ENCODE measurements at regions not wholly inside any gene's neighbourhood (a gene's known extent, or its start where the extent isn't known, plus 50 kb on each side); places are given as distances from the start of the nearest gene placed in this dataset.

- Histone ChIP-seq H3K9me3 (ENCODE audit: control insufficient read depth in 4 of 4, low read length in 3 of 4) (no peaks in the 10 kb centered on the region), H3K4me1 (ENCODE audit: control insufficient read depth in 4 of 4, insufficient read depth in 4 of 4, low read length in 3 of 4) (no peaks in the 10 kb centered on the region), H3K4me3 (ENCODE audit: low read depth in 1 of 3, low read length in 3 of 3) (no peak overlapping the region), H3K36me3 (ENCODE audit: control insufficient read depth in 4 of 4, insufficient read depth in 3 of 4, low read depth in 1 of 4, low read length in 3 of 4) (no peaks in the 10 kb centered on the region), H3K27ac (ENCODE audit: low read depth in 1 of 2, low read length in 2 of 2) (no peak overlapping the region), H3K9ac (ENCODE audit: low read depth in 1 of 2, low read length in 2 of 2) (no peak overlapping the region), H3K27me3 (ENCODE audit: control insufficient read depth in 4 of 4, insufficient read depth in 4 of 4, low read length in 3 of 4) (no peaks in the 10 kb centered on the region)
- DNase-seq (ENCODE audit: low spot score), result no peak
- no peak for TF ChIP-seq SP1 (IDR thresholded peaks at IDR 0.05)
- no peak for TF ChIP-seq JUND (IDR thresholded peaks at IDR 0.05)
- TF ChIP-seq TAF1 (conservative IDR thresholded peaks at IDR 0.05), result no peak
- TF ChIP-seq, protein P1, sequence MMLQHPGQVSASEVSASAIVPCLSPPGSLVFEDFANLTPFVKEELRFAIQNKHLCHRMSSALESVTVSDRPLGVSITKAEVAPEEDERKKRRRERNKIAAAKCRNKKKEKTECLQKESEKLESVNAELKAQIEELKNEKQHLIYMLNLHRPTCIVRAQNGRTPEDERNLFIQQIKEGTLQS (IDR thresholded peaks at IDR 0.05), result no peak
- no peak for TF ChIP-seq CTCF (IDR thresholded peaks at IDR 0.05; ENCODE audit: low read depth, low read length, missing input control)
- 91% methylated on average over 5 of the region's 5 CpGs for WGBS
Observed at GRCh38 chr7:46571996-46572395, 650.9 kb upstream of the IGFBP3 start.

DNA sequence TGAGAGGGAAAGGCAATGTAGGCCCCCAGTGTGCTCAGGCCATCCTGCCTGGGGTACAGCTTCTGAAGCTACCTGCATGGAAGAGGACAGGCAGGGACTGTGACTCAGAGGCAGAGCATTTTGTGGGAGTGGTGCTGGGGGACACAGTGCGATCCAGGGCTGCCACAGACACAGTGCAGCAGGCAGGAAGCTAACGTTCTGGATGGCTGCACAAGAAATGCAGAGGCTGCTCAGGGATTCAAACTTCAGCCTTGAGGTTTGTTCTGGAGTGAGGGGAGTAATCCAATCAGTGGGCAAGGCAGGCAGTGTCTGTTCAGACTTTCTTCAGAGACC, 648.0 kb upstream of the IGFBP3 start:
- DNase-seq (ENCODE audit: low spot score), result no peak
- TF ChIP-seq CTCF (IDR thresholded peaks at IDR 0.05; ENCODE audit: low read depth, low read length, missing input control), result no peak
- no peak for TF ChIP-seq YY1 (IDR thresholded peaks at IDR 0.05)
- TF ChIP-seq EGR1 (IDR thresholded peaks at IDR 0.05; ENCODE audit: low read depth in 2 of 2), result no peak
- no peak for TF ChIP-seq RXRA (IDR thresholded peaks at IDR 0.05)
- no peak for TF ChIP-seq MAX (IDR thresholded peaks at IDR 0.05)
- no peak for TF ChIP-seq HNF4G (IDR thresholded peaks at IDR 0.05)
- TF ChIP-seq TAF1 (conservative IDR thresholded peaks at IDR 0.05), result no peak
- TF ChIP-seq, protein P2, sequence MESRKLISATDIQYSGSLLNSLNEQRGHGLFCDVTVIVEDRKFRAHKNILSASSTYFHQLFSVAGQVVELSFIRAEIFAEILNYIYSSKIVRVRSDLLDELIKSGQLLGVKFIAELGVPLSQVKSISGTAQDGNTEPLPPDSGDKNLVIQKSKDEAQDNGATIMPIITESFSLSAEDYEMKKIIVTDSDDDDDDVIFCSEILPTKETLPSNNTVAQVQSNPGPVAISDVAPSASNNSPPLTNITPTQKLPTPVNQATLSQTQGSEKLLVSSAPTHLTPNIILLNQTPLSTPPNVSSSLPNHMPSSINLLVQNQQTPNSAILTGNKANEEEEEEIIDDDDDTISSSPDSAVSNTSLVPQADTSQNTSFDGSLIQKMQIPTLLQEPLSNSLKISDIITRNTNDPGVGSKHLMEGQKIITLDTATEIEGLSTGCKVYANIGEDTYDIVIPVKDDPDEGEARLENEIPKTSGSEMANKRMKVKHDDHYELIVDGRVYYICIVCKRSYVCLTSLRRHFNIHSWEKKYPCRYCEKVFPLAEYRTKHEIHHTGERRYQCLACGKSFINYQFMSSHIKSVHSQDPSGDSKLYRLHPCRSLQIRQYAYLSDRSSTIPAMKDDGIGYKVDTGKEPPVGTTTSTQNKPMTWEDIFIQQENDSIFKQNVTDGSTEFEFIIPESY (IDR thresholded peaks at IDR 0.05), result no peak
- TF ChIP-seq, protein P1 (IDR thresholded peaks at IDR 0.05), result no peak
- TF ChIP-seq GABPA (IDR thresholded peaks at IDR 0.05 in 1 of 2, conservative IDR thresholded peaks at IDR 0.05 in 1 of 2), result no peak
- no peak for TF ChIP-seq JUND (IDR thresholded peaks at IDR 0.05)
- TF ChIP-seq FOXA1 (IDR thresholded peaks at IDR 0.05), result no peak
- no peak for TF ChIP-seq SP1 (IDR thresholded peaks at IDR 0.05)
- TF ChIP-seq, protein P3, sequence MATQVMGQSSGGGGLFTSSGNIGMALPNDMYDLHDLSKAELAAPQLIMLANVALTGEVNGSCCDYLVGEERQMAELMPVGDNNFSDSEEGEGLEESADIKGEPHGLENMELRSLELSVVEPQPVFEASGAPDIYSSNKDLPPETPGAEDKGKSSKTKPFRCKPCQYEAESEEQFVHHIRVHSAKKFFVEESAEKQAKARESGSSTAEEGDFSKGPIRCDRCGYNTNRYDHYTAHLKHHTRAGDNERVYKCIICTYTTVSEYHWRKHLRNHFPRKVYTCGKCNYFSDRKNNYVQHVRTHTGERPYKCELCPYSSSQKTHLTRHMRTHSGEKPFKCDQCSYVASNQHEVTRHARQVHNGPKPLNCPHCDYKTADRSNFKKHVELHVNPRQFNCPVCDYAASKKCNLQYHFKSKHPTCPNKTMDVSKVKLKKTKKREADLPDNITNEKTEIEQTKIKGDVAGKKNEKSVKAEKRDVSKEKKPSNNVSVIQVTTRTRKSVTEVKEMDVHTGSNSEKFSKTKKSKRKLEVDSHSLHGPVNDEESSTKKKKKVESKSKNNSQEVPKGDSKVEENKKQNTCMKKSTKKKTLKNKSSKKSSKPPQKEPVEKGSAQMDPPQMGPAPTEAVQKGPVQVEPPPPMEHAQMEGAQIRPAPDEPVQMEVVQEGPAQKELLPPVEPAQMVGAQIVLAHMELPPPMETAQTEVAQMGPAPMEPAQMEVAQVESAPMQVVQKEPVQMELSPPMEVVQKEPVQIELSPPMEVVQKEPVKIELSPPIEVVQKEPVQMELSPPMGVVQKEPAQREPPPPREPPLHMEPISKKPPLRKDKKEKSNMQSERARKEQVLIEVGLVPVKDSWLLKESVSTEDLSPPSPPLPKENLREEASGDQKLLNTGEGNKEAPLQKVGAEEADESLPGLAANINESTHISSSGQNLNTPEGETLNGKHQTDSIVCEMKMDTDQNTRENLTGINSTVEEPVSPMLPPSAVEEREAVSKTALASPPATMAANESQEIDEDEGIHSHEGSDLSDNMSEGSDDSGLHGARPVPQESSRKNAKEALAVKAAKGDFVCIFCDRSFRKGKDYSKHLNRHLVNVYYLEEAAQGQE (IDR thresholded peaks at IDR 0.05), result no peak
- TF ChIP-seq NR2F2 (IDR thresholded peaks at IDR 0.05), result no peak
- no peak for TF ChIP-seq HNF4A (conservative IDR thresholded peaks at IDR 0.05)

More for the DNA sequence above, 648.0 kb upstream of the IGFBP3 start:
- no peak overlapping the region for H3K27ac ChIP-seq (ENCODE audit: low read depth in 1 of 2, low read length in 2 of 2)
- H3K4me3 ChIP-seq (ENCODE audit: low read depth in 1 of 3, low read length in 3 of 3), result no peak overlapping the region
- H3K4me1 ChIP-seq (ENCODE audit: control insufficient read depth in 4 of 4, insufficient read depth in 4 of 4, low read length in 3 of 4), result no peaks in the 10 kb centered on the region
- H3K9me3 ChIP-seq (ENCODE audit: control insufficient read depth in 4 of 4, low read length in 3 of 4), result no peaks in the 10 kb centered on the region
- H3K27me3 ChIP-seq (ENCODE audit: control insufficient read depth in 4 of 4, insufficient read depth in 4 of 4, low read length in 3 of 4), result no peaks in the 10 kb centered on the region
- WGBS, result 73% methylated on average over 2 of the region's 2 CpGs
- no peak overlapping the region for H3K9ac ChIP-seq (ENCODE audit: low read depth in 1 of 2, low read length in 2 of 2)
- H3K36me3 ChIP-seq (ENCODE audit: control insufficient read depth in 4 of 4, insufficient read depth in 3 of 4, low read depth in 1 of 4, low read length in 3 of 4), result no peaks in the 10 kb centered on the region

Data from liver (tissue), 8 donors.